ENCODE measurements at regions not wholly inside any gene's neighbourhood (a gene's known extent, or its start where the extent isn't known, plus 50 kb on each side); places are given as distances from the start of the nearest gene placed in this dataset.

- H3K9me3 ChIP-seq (ENCODE audit: control insufficient read depth, low read length): no peaks in the 10 kb centered on the region
- no peak overlapping the region for H3K4me3 ChIP-seq (ENCODE audit: low read depth, low read length)
- no peak for TF ChIP-seq CTCF (IDR thresholded peaks at IDR 0.05)
- H3K9ac ChIP-seq: no peak overlapping the region
- no peaks in the 10 kb centered on the region for H3K4me1 ChIP-seq
- no peak overlapping the region for H2AFZ ChIP-seq
- no peak overlapping the region for H3K27ac ChIP-seq
- no peaks in the 10 kb centered on the region for H3K27me3 ChIP-seq (ENCODE audit: control insufficient read depth, insufficient read depth, low read length)
- H3K79me2 ChIP-seq: no peaks in the 10 kb centered on the region
- no peaks in the 10 kb centered on the region for H3K36me3 ChIP-seq (ENCODE audit: control insufficient read depth, insufficient read depth, low read length)
- H3K4me2 ChIP-seq (ENCODE audit: low read length): no peak overlapping the region
Measured at GRCh38 chr5:4082966-4083564, 487.4 kb downstream of the IRX1 start.

- H3K4me1 ChIP-seq: no peaks in the 10 kb centered on the region
- no peaks in the 10 kb centered on the region for H3K9me3 ChIP-seq (ENCODE audit: control insufficient read depth, low read length)
- H3K36me3 ChIP-seq (ENCODE audit: control insufficient read depth, insufficient read depth, low read length): no peaks in the 10 kb centered on the region
- no peak overlapping the region for H3K27ac ChIP-seq
- no peak overlapping the region for H2AFZ ChIP-seq
- no peak overlapping the region for H3K4me2 ChIP-seq (ENCODE audit: low read length)
- no peaks in the 10 kb centered on the region for H3K27me3 ChIP-seq (ENCODE audit: control insufficient read depth, insufficient read depth, low read length)
- TF ChIP-seq CTCF (IDR thresholded peaks at IDR 0.05): no peak
- no peaks in the 10 kb centered on the region for H3K79me2 ChIP-seq
- H3K4me3 ChIP-seq (ENCODE audit: low read depth, low read length): no peak overlapping the region
- H3K9ac ChIP-seq: no peak overlapping the region
Measured at GRCh38 chr5:4083591-4084337, 488.1 kb downstream of the IRX1 start.

- Histone ChIP-seq H3K9me3 (ENCODE audit: control insufficient read depth, low read length) (no peaks in the 10 kb centered on the region), H3K27me3 (ENCODE audit: control insufficient read depth, insufficient read depth, low read length) (no peaks in the 10 kb centered on the region), H3K79me2 (no peaks in the 10 kb centered on the region), H2AFZ (no peak overlapping the region), H3K4me2 (ENCODE audit: low read length) (no peak overlapping the region), H3K27ac (no peak overlapping the region), H3K9ac (no peak overlapping the region), H3K4me1 (no peaks in the 10 kb centered on the region), H3K4me3 (ENCODE audit: low read depth, low read length) (no peak overlapping the region), H3K36me3 (ENCODE audit: control insufficient read depth, insufficient read depth, low read length) (no peaks in the 10 kb centered on the region)
- TF ChIP-seq CTCF (IDR thresholded peaks at IDR 0.05): no peak
Measured at GRCh38 chr5:4086081-4086480, 490.4 kb downstream of the IRX1 start.

GRCh38 chr5:4087110-4087509, 491.5 kb downstream of the IRX1 start:
- H3K27me3 ChIP-seq (ENCODE audit: control insufficient read depth, insufficient read depth, low read length): no peaks in the 10 kb centered on the region
- H3K36me3 ChIP-seq (ENCODE audit: control insufficient read depth, insufficient read depth, low read length): no peaks in the 10 kb centered on the region
- H2AFZ ChIP-seq: no peak overlapping the region
- H3K4me3 ChIP-seq (ENCODE audit: low read depth, low read length): no peak overlapping the region
- H3K9me3 ChIP-seq (ENCODE audit: control insufficient read depth, low read length): no peaks in the 10 kb centered on the region
- H3K4me2 ChIP-seq (ENCODE audit: low read length): no peak overlapping the region
- no peak overlapping the region for H3K9ac ChIP-seq
- no peak overlapping the region for H3K27ac ChIP-seq
- H3K4me1 ChIP-seq: no peaks in the 10 kb centered on the region
- no peak for TF ChIP-seq CTCF (IDR thresholded peaks at IDR 0.05)
- no peaks in the 10 kb centered on the region for H3K79me2 ChIP-seq

GRCh38 chr5:4089087-4089486, 493.5 kb downstream of the IRX1 start:
- H3K9ac ChIP-seq: no peak overlapping the region
- H3K79me2 ChIP-seq: no peaks in the 10 kb centered on the region
- no peaks in the 10 kb centered on the region for H3K4me1 ChIP-seq
- H3K4me2 ChIP-seq (ENCODE audit: low read length): no peak overlapping the region
- no peaks in the 10 kb centered on the region for H3K9me3 ChIP-seq (ENCODE audit: control insufficient read depth, low read length)
- H3K4me3 ChIP-seq (ENCODE audit: low read depth, low read length): no peak overlapping the region
- no peaks in the 10 kb centered on the region for H3K36me3 ChIP-seq (ENCODE audit: control insufficient read depth, insufficient read depth, low read length)
- H3K27me3 ChIP-seq (ENCODE audit: control insufficient read depth, insufficient read depth, low read length): no peaks in the 10 kb centered on the region
- H2AFZ ChIP-seq: no peak overlapping the region
- no peak overlapping the region for H3K27ac ChIP-seq
- TF ChIP-seq CTCF (IDR thresholded peaks at IDR 0.05): no peak
